ENCODE measurements at regions not wholly inside any gene's neighbourhood (a gene's known extent, or its start where the extent isn't known, plus 50 kb on each side); places are given as distances from the start of the nearest gene placed in this dataset.

- Histone ChIP-seq H3K9me3 (ENCODE audit: low read length) (peaks cover 72% of the 10 kb centered on the region), H3K27ac (ENCODE audit: extremely low read length, insufficient read depth, low read length) (no peak overlapping the region), H2AFZ (ENCODE audit: low read length) (no peak overlapping the region), H3K4me3 (replicated peaks in 1 of 3; ENCODE audit: insufficient read depth in 1 of 3, low read depth in 2 of 3, low read length in 3 of 3) (no peak overlapping the region), H3K4me2 (ENCODE audit: low read depth, low read length) (no peak overlapping the region), H3K27me3 (ENCODE audit: control insufficient read depth in 1 of 2, insufficient read depth in 2 of 2, low read length in 2 of 2) (no peaks in the 10 kb centered on the region; a peak in 1 of 5 replicates), H3K9ac (ENCODE audit: insufficient read depth, low read depth, low read length) (no peak overlapping the region), H3K79me2 (ENCODE audit: insufficient read depth, low read length) (no peaks in the 10 kb centered on the region), H3K4me1 (ENCODE audit: insufficient read depth, low read length) (no peaks in the 10 kb centered on the region), H3K36me3 (replicated peaks in 1 of 2; ENCODE audit: control insufficient read depth in 1 of 2, insufficient read depth in 2 of 2, low read length in 2 of 2) (no peaks in the 10 kb centered on the region), H4K20me1 (ENCODE audit: insufficient read depth, low read length) (no peaks in the 10 kb centered on the region)
- TF ChIP-seq ZFX (CRISPR knock-in tag; IDR thresholded peaks at IDR 0.05; ENCODE audit: low read depth), result no peak
- no peak for TF ChIP-seq MEIS2 (CRISPR knock-in tag; IDR thresholded peaks at IDR 0.05)
- TF ChIP-seq ZHX2 (IDR thresholded peaks at IDR 0.05; ENCODE audit: low read depth), result no peak
- TF ChIP-seq ZHX2 (CRISPR knock-in tag; IDR thresholded peaks at IDR 0.05; ENCODE audit: borderline replicate concordance), result no peak
- TF ChIP-seq HOXA5 (CRISPR knock-in tag; IDR thresholded peaks at IDR 0.05), result no peak
- TF ChIP-seq ZNF766 (CRISPR knock-in tag; IDR thresholded peaks at IDR 0.05; ENCODE audit: borderline replicate concordance), result no peak
- 2% methylated on average over 3 of the region's 3 CpGs for WGBS (ENCODE audit: low lambda C conversion rate)
- in situ Hi-C loops (cut with HindIII; ENCODE audit: extremely low pct_ligation_motif_present, low pct_unique_long_range_greater_than_20kb), result no loop called here
- ATAC-seq (no peak), FAIRE-seq (no peak), DNase-seq (ENCODE audit: low spot score) (no peak)
- intact Hi-C loops (cut with micrococcal nuclease; ENCODE audit: unreplicated experiment), result no loop called here
- ChIA-PET POLR2A (no interaction called here), CTCF (ENCODE audit: low intra/inter-chr PET ratio, low total read pairs) (no interaction called here)
- BruUV-seq (replicated peaks), result no TSS peak
Observed at GRCh38 chr1:81325397-81325796, 475.3 kb upstream of the ADGRL2 start.

All from HepG2 (cell line).